SW480 (cell line): ENCODE measurements at regions not wholly inside any gene's neighbourhood (a gene's known extent, or its start where the extent isn't known, plus 50 kb on each side); places are given as distances from the start of the nearest gene placed in this dataset.
"Not testable (repeated sequence)": the region's sequence is repeated elsewhere in the genome, so short reads cannot be mapped to it uniquely, and the experiment has no call there.

Source experiments
- DNase-seq: peaks from one replicate; pipeline ENCODE4 v3.0.0-alpha.2; 2016; ENCODE audit warnings: low spot score

DNA sequence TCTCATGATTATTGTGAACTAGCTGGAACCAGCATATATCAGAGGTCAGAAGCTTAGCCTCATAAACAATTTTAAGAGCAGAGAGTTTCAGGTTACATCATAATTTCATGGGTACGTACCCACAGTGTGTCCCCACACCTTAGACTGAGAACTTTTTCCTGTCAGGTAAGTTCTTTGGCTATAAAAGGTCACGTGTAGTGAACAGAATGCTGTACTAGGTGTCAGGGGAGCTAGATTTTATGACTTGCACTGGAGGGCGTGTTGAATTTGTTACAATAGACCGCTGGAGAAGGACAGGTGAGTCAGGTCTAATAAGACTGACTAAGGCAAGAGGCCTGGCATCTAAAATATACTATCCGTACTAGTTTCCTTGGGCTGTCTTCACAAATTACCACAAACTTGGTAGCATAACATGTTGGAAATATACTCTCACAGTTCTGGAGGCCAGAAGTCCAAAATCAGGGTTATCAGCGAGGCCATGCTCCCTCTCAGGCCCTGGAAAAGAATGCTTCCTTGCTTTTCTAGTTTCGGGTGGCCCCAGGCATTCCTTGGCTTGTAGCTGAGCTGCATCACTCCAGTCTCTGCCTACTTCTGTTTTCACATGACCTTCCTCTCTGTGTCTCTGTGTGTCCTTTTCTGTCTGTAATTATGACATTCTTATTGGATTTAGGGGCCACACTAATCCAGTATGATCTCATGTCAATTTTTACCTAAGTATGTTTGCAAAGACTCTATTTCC is 512.0 kb upstream of the NR3C2 start:
- no peak for DNase-seq

DNA sequence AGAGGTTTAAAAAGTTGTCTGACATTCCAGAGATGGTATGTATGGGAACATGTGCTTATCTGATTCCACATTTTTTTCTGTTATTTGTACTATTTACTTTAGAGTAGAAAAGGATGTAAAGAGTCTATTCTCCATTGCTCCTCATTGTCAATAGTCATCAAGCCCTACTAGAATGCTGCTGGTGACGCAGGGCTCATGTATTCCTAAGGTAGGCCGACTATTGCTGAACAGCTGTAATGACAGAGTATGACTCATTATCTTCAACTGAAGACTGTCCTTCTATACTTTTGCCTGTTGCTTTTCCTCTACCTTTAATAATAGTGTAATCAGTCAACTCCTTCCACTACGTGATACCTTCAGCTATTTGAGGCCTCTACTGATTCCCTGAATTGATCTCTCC is 509.1 kb upstream of the NR3C2 start:
- no peak for DNase-seq

DNA sequence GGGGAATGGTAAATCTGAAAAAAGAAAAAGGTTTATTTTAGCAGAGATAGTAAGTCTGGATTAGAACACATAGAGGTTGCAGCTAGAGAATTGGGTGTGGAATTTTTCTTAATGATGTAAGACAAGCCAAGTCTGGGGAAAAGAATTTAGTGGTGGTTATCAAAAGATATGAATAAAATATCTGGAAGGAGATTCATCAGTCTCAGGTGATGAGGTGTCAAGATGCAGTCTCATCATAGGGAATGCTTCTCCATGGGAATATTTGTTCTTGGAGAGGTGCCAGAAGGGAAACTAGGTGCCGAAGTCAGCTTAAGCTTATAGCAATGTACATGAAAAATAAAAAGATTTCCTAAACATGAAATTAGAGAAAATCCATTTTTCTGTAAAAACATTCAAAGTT is 504.1 kb upstream of the NR3C2 start:
- no peak for DNase-seq

DNA sequence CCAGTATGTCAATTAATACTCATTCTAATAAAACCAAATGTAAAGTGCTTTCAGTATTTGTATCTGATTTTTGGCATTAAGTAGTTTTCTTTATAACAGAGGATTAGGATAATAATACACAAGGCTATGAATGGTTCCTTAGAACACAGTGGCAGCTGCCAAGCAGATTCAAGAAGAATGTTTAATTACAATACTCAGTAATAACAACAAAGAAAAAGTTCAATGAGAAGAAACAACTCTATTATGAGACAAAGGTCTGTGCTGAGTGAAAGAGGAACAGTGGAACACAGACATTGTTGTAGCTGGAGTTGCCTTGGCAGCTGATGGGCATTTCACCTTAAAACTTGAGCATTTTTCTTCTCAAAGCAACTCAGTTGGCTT is 502.6 kb upstream of the NR3C2 start:
- DNase-seq: no peak

DNA sequence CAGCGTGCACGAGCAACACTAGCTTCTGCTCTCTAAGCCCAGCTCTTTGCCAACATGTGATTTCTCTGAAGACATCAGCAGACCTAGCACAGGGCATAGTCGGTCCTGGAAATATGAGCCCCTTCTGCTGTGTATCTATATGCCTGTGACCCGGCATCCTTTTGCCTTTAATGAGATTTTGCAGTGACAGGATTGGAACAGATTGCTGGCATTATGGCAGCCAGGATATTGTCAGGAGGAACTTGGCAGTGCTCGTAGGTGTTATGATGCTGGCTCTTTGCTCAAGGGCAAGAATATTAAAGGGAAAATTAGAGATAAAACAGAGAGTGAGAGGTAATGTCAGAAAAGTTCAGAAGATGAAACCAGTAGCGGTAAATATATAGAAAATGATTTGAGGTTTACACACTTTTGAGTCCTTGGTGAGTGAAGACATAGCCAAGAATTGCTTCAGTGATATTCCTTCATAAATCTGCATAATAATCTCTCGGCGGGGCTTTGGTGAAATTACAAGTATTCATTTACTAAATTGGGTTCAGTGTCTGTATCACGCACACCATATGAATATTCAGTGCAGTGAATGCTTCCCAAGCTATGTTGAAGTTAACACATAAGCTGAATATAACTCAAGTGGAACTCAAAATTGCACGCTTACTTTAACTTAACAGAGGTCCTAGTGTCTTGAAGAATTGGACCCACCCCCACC is 502.1 kb upstream of the NR3C2 start:
- DNase-seq: no peak

DNA sequence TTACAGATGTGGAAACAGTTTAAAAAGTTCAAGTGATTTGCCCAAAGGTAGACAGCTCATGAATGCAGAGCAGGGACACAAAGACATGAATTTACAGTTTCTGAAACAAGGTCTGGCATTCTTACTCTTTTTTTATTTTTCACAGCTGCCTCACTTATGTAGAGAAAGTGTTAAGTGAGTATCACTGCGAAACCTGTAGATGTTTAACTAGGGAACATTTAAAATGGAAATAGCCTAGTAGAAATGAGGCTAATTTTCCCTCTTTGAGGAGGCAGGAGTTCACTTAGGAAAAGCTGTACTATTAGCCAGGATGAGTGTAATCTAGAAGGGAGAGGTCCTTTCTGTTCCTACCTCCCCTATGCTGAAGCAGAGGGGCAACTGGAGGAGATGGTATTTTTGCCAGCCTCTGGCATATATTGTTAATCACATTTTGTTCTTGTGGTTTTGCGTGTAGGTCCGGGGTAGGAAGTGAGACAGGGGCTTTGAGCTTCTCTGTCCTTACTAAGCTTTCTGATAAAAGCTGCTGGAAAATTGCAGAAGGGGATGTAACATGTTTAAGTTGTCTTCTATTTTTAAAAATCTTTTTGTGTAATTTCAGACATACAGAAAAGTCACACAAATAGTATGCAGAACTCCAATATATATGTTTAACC is 492.8 kb upstream of the NR3C2 start:
- no peak for DNase-seq

DNA sequence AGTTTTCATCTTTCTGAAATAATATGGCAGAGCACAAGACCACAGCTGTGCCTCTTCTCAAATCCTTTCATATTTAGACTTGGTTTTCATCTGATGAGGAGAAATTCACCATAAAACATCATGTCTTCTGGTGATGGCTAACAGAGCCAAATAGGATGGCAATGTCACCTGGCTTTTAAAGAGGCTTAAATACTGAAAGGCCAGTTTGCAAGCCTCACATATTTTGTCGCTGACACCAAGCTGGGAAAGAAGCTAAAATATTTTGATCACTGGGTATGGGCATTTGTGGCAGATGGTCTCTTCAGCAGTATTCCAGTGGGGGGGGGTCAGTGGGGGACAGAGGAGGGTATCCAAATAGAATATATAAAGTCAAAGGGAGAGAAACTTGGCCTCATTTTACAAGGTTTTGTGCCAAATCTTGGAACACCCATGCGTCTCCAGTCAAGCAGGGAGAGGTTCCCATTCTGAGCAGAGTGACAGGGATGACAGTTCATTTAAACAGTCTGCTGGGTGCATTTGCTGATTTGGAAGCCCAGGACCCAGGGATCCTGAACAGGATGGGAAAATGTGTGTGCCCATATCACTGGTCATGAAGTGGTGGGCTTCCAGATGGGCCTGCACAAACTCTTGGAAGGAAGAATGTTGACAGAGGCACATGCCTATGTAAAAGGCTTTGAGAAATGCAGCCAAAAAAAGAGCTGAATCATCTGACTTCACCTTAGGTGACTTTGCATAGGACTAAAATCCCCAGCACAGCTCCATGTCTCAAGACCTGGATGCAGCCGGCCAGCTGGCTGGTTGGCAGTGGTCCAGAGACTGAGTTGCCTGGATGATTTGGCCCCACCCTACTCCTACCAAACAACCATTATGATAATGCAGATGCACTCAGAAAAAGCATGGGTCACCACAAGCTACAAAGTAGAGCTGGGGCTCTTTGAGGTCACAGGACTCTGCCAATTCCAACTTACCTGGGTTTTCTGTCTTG is 484.4 kb upstream of the NR3C2 start:
- no peak for DNase-seq

DNA sequence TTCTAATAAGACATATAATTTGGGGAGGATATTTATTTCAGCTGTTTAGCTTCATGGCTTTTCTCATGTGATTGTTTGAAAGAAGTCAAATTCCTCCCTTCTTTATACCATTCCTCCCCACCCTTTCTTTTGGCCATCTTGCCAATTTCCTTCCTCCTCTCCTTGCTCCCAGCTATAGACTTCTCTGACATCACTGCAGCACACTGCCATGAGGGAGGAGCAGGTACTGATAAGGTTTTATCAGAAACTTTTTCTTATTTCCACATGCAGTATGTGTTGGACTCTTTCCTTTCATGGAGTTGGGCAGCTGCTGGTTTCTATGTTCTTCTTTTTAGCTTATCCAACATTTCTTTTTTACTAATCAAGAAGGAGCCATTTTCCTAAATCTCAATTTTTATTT is 481.7 kb upstream of the NR3C2 start:
- DNase-seq: no peak

DNA sequence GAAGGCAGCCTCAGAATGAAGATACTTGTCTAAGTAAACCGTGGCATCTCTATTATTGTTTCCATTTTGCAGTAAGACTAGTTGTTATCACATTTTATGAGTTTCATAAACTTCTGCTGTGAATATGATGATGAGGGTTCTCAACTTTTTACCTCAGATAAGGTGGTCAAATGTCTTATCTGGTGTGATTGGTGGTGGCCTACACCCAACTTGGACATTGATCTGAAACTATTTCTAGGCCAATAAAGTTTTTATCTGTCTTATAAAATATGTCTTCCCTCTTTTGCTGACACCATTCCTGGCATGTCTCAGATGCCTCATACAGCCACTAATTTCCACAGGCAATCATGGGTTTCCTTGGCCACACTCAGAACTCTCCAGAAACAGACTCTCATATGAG is 480.3 kb upstream of the NR3C2 start:
- DNase-seq: no peak

DNA sequence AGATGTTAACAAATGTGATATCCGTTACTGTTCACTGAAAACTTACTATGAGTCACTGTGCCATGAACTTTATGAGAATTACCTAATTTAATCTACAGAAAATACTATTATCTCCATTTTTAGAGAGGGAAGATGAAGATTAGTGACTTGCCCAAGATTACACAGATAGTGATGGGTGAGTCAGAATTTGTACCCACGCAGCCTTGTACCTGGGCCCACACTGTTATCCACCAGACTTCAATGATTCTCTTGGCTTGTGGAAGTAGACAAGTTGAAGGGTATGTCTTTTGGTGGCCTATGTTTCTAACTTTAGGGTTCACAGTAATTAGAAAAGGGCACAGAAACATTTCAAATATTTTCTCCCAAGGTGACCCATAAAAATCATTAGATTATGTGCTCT is 472.5 kb upstream of the NR3C2 start:
- DNase-seq: no peak

DNA sequence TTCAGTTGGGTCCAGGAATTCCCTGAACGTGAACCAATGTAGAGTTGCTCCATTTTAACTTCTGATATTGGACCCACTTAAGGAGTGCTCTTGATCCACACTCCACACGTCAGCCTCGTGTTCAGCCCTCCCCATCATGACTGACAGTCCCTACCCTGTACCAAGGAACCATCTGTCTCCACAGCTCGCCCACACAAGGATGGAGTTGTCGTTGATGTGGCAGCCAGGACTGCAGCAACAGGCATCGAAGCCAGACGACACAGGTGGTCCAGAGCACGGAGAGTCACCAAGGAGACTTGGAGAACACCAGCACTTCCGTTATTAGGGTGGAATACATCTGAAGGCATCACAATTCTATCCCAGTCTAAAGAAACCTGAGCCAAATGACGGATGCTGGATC is 472.1 kb upstream of the NR3C2 start:
- no peak for DNase-seq

DNA sequence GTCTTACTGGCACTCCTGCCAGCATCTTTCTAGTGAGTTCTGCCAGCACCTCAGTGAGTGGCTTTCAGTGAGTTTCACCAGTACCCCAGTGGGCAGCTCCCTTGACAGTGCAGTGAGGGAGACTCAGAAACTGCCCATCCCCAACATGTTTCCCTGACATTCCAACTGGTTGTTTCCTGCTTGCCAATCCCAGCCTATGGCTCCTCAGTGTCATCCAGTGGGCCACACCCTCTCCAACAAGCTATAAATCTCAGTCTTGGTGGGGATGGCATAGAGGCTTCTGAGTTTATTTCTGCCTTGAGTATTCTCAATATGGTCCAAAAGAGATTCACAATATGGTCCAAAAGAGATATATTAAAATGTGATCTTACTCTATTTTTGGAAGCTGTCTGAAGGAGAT is 461.2 kb upstream of the NR3C2 start:
- DNase-seq: no peak

DNA sequence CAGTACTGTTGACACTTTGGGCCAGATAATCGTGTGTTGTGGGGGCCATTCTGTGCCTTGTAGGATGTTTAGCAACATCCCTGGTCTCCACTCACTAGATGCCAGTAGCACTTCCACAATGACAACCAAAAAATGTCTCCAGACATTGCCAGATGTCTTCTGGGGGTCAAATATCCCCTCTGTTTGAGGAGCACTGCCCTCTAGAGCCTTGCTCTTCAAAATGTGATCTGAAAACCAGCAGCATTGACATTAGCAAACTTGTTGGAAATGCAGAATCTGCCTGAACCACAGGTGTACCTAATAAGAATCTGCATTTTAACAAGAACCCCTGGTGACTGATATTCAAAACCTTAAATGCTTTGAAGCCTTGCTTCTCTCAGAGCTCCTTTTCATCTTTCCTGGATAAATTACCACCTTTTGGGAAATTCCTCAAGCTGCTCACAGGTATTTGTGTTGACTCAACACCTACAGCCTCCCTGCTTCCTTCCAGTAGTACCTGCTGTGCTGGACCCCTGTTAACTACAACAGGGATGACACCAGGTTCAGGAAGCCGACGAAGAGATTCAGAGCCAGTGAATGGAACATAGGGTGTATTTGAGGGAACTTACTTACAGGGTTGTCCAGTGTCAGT is 459.0 kb upstream of the NR3C2 start:
- DNase-seq: no peak

DNA sequence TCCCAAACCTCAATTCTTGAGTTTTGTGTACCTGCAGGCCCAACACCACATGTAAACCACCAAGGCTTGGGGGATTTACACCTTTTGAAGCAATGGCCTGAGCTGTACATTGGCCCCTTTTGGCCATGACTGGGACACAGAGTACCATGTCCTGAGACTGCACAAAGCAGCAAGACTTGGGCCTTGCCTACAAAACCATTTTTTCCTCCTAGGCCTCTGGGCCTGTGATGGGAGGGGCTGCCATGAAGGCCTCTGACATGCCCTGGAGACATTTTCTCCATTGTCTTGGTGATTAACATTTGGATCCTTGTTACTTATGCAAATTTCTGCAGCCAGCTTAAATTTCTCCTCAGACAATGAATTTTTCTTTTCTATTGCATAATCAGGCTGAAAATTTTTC is 455.9 kb upstream of the NR3C2 start:
- not testable (repeated sequence) for DNase-seq

DNA sequence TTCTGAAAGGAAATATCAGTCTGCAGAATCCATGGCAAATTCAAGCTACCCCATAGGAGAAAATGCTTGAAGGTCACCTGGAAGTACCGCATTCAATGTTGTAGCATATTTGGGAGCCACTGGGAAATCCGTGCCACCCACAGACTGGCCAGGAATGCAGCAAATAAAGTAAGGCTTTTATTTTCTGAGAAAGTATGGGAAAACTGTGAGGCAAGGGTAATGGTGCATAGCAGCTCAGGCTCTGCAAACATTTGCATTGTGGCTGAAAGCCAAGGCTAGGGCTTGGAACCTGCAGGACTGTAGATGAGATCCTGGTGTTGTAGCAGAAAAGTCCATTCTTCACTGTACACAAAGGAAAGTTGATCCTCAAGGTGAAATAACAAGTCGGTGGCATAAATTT is 450.9 kb upstream of the NR3C2 start:
- no peak for DNase-seq

DNA sequence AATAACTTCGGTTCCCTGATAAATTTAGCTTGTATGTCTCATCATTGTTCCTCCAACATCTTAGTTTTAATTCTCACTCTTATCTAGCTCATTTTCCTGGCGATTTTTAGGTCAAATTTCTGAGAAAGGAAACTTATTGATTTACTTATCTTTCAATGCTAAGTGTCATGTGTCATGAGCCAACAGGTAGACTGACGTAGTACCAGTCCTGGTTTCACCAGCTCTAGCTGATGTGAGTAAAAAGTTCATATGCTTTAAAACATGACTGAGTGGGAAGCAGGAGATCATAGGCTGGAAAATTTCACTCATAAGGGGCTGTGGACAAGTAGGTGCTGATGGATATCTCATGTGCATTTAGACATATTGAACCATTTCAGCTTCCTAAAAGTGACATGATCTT is 441.7 kb upstream of the NR3C2 start:
- no peak for DNase-seq

DNA sequence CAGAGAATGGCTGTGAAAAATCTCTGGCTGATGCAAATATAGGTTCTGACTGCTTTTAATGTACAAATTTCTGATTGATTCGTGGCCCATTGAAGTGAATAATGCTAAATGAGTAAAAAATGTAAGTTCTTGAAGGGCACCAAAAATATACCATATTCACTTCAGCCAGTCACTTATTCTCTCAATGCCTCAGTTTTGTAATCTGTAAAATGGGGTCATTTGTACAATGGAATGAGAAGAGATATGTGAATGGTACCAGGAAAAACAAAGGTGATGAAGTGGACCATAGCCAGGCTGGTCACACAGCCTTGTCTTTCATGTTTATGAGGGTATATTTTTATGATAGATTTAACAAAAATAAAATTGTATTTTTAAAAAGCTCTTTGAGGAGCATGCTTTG is 441.2 kb upstream of the NR3C2 start:
- no peak for DNase-seq

DNA sequence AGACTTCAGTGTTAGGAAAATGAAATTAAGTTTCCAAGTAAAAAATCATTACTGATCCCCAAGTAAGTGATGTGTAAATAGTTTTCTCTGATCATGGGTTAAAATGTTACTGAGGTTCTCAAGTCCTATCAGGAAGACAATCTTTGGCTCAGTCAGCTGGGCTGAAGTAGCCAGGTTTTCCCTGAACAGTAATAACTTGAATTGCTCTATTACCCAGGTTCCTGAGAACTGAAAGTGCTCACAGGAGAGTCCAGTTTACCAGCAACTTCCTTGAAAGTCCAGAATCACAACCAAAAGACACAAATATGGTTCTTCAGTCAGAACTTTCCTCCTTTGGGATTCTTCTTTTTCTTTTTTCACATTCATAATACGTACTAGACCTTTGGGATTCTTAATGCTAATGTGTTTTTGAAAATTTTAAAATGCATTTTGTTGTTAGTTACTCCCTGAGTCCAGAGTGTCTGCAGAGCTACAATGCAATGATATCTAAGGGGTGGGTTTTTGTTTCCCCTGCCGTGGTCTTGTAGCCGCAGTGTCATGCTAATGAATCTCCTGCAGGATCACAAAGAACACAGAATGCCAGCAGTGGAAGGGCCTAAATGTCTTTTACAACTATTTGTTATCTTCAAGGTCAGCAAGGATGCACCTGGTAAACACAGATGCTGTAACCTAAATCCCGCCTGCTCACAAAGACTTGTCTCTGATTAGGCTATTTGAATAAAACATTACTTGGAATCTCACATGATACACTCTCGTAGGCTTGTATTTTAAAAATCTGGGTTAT is 439.8 kb upstream of the NR3C2 start:
- DNase-seq: no peak

DNA sequence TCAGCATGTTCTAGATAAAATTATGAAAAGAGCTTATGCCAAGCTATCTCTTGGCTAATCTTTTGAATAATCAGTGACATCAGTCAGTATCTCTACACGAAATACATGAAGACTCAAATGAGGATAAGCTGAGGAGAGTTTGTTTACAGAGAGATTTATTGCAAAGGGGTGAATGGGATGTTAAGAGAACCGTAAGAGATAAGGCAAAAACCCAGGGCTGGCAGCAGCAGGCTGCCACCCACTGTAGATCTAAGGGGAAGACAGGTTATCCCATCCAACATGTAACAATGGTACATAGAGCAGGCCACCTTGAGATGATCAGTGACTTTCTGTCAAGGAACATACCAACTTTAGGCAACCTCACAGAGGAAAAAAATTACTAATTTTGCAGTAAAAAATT is 432.1 kb upstream of the NR3C2 start:
- peak; percentile 2 for DNase-seq

DNA sequence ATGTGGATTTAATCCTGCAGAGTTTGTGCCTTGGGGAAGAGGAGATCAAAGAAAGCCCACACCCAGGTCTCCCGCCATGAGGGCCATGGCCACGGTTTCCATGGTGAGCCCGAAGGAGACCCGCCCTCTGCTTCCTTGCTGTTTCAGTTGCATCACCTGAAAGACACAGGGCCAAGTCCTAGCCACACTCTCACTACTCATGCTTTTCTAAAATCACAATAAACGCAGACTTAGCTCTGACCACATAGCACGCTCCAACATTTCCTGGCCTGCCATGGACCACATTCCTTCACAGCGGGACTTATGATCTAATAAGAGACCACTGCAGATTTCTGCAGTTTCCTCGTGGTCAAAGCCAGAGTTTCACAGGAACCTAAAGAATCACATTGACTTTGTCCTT is 426.0 kb upstream of the NR3C2 start:
- no peak for DNase-seq

DNA sequence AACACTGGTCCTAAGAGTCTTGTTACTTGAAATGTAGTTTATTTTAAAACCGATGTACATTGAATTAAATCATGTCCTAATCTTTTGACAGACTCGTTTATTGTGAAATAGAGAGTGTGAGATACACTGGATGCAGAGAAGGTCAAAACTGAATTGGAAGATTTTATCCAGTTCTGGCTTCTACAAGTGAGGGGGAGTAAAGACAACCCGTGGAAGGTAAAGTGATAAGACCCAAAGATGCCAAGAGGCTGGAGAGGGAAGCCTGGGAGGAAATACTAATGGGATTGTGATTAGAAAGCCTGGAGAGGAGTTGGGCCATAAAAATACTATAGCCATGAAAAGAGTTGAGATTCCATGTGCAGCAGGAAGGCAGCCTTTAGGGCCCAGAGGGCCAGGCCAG is 424.5 kb upstream of the NR3C2 start:
- DNase-seq: no peak
